Gastrocnemius medialis (tissue), 4 donors: ENCODE measurements at regions not wholly inside any gene's neighbourhood (a gene's known extent, or its start where the extent isn't known, plus 50 kb on each side); places are given as distances from the start of the nearest gene placed in this dataset.
"Not testable (repeated sequence)": the region's sequence is repeated elsewhere in the genome, so short reads cannot be mapped to it uniquely, and the experiment has no call there.

Source experiments
- CTCF ChIP-seq, 5 experiments: fragments of 450-650 bp in 3 of 5; fragments of 200-600 bp in 2 of 5; sonication (generic) in 2 of 5; IDR thresholded peaks in 4 of 5; conservative IDR thresholded peaks in 1 of 5; 1 replicate in 4 of 5; 2 replicates in 1 of 5; pipeline ENCODE4 v1.5.1; 2016 to 2019; ENCODE audit warnings: antibody characterized with exemption in 5 of 5, mild to moderate bottlenecking in 3 of 5, moderate library complexity in 3 of 5
- POLR2A ChIP-seq, 2 donors: fragments of 450-650 bp; IDR thresholded peaks; one replicate each; pipeline ENCODE4 v1.6.1; 2017; ENCODE audit warnings: antibody characterized with exemption in 2 of 2, mild to moderate bottlenecking in 2 of 2, moderate library complexity in 2 of 2

GRCh38 chr11:67768001-67768730 is 93.7 kb upstream of the ALDH3B2 start:
- not testable (repeated sequence) for TF ChIP-seq CTCF (IDR thresholded peaks at IDR 0.05 in 4 of 5, conservative IDR thresholded peaks at IDR 0.05 in 1 of 5); POLR2A (IDR thresholded peaks at IDR 0.05)
